Stimulated activated CD8-positive, alpha-beta memory T cell treated with anti-CD3 and anti-CD28 coated beads, Interleukin-12 subunit alpha, Interleukin-12 subunit beta, amount 100 ng/mL, for 24 hours (primary cell): ENCODE measurements at regions not wholly inside any gene's neighbourhood (a gene's known extent, or its start where the extent isn't known, plus 50 kb on each side); places are given as distances from the start of the nearest gene placed in this dataset.
"Not testable (repeated sequence)": the region's sequence is repeated elsewhere in the genome, so short reads cannot be mapped to it uniquely, and the experiment has no call there.

Source experiments
- DNase-seq: peaks from one replicate; pipeline ENCODE4 v3.0.0-alpha.2; 2020; ENCODE audit errors: extremely low read depth

- no peak for DNase-seq
Measured at GRCh38 chr16:85526185-85526974, 86.7 kb upstream of the GSE1 start.

GRCh38 chr16:85527042-85527766, 85.9 kb upstream of the GSE1 start:
- no peak for DNase-seq

GRCh38 chr16:85527767-85528297, 85.3 kb upstream of the GSE1 start:
- DNase-seq: no peak

GRCh38 chr16:85528528-85529387, 84.4 kb upstream of the GSE1 start:
- DNase-seq: no peak

GRCh38 chr16:85529489-85530369, 83.4 kb upstream of the GSE1 start:
- no peak for DNase-seq

GRCh38 chr16:85530370-85530739, 82.8 kb upstream of the GSE1 start:
- no peak for DNase-seq

- no peak for DNase-seq
Measured at GRCh38 chr16:85531516-85531915, 81.6 kb upstream of the GSE1 start.

- no peak for DNase-seq
Measured at GRCh38 chr16:85532147-85532546, 81.0 kb upstream of the GSE1 start.

GRCh38 chr16:85533593-85533992, 79.5 kb upstream of the GSE1 start:
- DNase-seq: not testable (repeated sequence)

GRCh38 chr16:85534536-85535351, 78.4 kb upstream of the GSE1 start:
- DNase-seq: no peak

GRCh38 chr16:85535352-85536072, 77.6 kb upstream of the GSE1 start:
- no peak for DNase-seq

- DNase-seq: no peak
Measured at GRCh38 chr16:85536073-85536410, 77.1 kb upstream of the GSE1 start.

GRCh38 chr16:85536411-85537330, 76.5 kb upstream of the GSE1 start:
- no peak for DNase-seq

GRCh38 chr16:85537331-85537788, 75.8 kb upstream of the GSE1 start:
- DNase-seq: no peak

- DNase-seq: no peak
Measured at GRCh38 chr16:85537795-85538401, 75.2 kb upstream of the GSE1 start.

GRCh38 chr16:85539084-85539483, 74.0 kb upstream of the GSE1 start:
- DNase-seq: no peak

- DNase-seq: no peak
Measured at GRCh38 chr16:85539629-85540291, 73.4 kb upstream of the GSE1 start.

GRCh38 chr16:85541181-85541580, 71.9 kb upstream of the GSE1 start:
- no peak for DNase-seq
